Adrenal gland (tissue), 9 donors: ENCODE measurements at regions not wholly inside any gene's neighbourhood (a gene's known extent, or its start where the extent isn't known, plus 50 kb on each side); places are given as distances from the start of the nearest gene placed in this dataset.

Experiments
- DNase-seq, 7 donors: peaks; one replicate each; pipeline ENCODE4 v3.0.0-alpha.2; 2019 to 2020
- H3K27ac ChIP-seq, 5 donors: fragments of 200-600 bp; sonication (generic) in 4 of 5; 1 replicate in 3 of 5; 2 replicates in 2 of 5; pipeline versions ENCODE4 v1.5.1 to v1.8.0; 2016 to 2020; ENCODE audit warnings: mild to moderate bottlenecking in 1 of 5
- H3K27me3 ChIP-seq: fragments of 200-600 bp; 2 replicates; pipeline ENCODE4 v1.8.0; 2021
- H3K36me3 ChIP-seq, 2 donors: fragments of 200-600 bp; replicated peaks in 1 of 2; 1 replicate in 1 of 2; 2 replicates in 1 of 2; pipeline versions ENCODE4 v1.5.1 to v1.8.0; 2018 to 2022
- H3K4me1 ChIP-seq, 2 donors: fragments of 200-600 bp; replicated peaks in 1 of 2; 1 replicate in 1 of 2; 2 replicates in 1 of 2; pipeline versions ENCODE4 v1.5.1 to v1.8.0; 2018 to 2021
- H3K4me3 ChIP-seq, 4 donors: fragments of 200-600 bp; sonication (generic) in 3 of 4; one replicate each; pipeline ENCODE4 v1.5.1; 2016 to 2018
- H3K9me3 ChIP-seq, 3 donors: fragments of 200-600 bp; sonication (generic) in 1 of 3; replicated peaks in 1 of 3; 1 replicate in 2 of 3; 2 replicates in 1 of 3; pipeline versions ENCODE4 v1.5.1 to v1.8.0; 2016 to 2021
- POLR2A ChIP-seq, 2 donors: fragments of 450-650 bp; IDR thresholded peaks; one replicate each; pipeline ENCODE4 v1.6.1; 2017; ENCODE audit warnings: antibody characterized with exemption in 2 of 2, mild to moderate bottlenecking in 2 of 2, moderate library complexity in 1 of 2
- WGBS, 4 donors: extraction: QIAGEN DNeasy Blood & Tissue Kit in 2 of 4; methylation state at CpG; one replicate each; pipeline versions ENCODE4 v1.1.5 to v1.1.7; 2013 to 2017; 5-methylcytosine and 5-hydroxymethylcytosine counted together
- intact Hi-C, 2 donors: fragments of 100-400 bp; cut with DNase I; formaldehyde crosslinking; loops; one replicate each; pipeline versions ENCODE4 v1.14.1 to v1.15.0; 2022 to 2023
- TF ChIP-seq, protein P1 (sequence below), 6 experiments: fragments of 450-650 bp in 4 of 6; fragments of 200-600 bp in 2 of 6; sonication (generic) in 1 of 6; IDR thresholded peaks; 1 replicate in 5 of 6; 2 replicates in 1 of 6; pipeline versions ENCODE4 v1.5.1 to v1.8.0; 2016 to 2021; ENCODE audit warnings: antibody characterized with exemption in 6 of 6, mild to moderate bottlenecking in 2 of 6, moderate library complexity in 1 of 6
- donor health status: healthy with polysubstance abuse.
- donor health status: Bipolar disorder and iron deficiency.
- donor health status: DM: yes; HTN: yes; CAD: no.
- donor health status: DM: no; HTN: no; CAD: no.
- donor health status: DM: no; HTN: no; CAD: no.

DNA sequence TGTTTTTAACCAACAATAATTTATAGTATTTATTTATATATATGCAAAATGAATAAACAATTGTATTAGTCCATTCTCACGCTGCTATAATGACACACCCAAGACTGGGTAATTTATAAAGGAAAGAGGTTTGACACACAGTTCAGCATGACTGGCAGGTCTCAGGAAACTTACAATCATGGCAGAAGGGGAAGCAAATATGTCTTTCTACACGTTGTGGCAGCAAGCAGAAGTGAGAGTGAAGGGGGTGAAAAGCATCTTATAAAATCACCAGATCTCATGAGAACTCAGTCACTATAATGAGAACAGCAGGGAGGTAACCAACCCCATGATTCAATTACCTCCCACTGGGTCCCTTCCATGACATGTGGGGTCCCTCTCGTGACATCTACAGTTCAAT lies 162.8 kb upstream of the SLITRK3 start:
- TF ChIP-seq, protein P1, sequence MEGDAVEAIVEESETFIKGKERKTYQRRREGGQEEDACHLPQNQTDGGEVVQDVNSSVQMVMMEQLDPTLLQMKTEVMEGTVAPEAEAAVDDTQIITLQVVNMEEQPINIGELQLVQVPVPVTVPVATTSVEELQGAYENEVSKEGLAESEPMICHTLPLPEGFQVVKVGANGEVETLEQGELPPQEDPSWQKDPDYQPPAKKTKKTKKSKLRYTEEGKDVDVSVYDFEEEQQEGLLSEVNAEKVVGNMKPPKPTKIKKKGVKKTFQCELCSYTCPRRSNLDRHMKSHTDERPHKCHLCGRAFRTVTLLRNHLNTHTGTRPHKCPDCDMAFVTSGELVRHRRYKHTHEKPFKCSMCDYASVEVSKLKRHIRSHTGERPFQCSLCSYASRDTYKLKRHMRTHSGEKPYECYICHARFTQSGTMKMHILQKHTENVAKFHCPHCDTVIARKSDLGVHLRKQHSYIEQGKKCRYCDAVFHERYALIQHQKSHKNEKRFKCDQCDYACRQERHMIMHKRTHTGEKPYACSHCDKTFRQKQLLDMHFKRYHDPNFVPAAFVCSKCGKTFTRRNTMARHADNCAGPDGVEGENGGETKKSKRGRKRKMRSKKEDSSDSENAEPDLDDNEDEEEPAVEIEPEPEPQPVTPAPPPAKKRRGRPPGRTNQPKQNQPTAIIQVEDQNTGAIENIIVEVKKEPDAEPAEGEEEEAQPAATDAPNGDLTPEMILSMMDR (IDR thresholded peaks at IDR 0.05), result no peak
- TF ChIP-seq POLR2A (IDR thresholded peaks at IDR 0.05), result no peak
- no peaks in the 10 kb centered on the region for H3K9me3 ChIP-seq
- 53 to 67% (median 61%) methylated on average over 3 of the region's 3 CpGs for WGBS, 4 donors
- no peaks in the 10 kb centered on the region for H3K36me3 ChIP-seq
- intact Hi-C loops, result no loop called here
- no peak overlapping the region for H3K4me3 ChIP-seq
- H3K27ac ChIP-seq, result no peak overlapping the region
- DNase-seq, result no peak
- no peaks in the 10 kb centered on the region for H3K4me1 ChIP-seq
- H3K27me3 ChIP-seq, result no peaks in the 10 kb centered on the region

DNA sequence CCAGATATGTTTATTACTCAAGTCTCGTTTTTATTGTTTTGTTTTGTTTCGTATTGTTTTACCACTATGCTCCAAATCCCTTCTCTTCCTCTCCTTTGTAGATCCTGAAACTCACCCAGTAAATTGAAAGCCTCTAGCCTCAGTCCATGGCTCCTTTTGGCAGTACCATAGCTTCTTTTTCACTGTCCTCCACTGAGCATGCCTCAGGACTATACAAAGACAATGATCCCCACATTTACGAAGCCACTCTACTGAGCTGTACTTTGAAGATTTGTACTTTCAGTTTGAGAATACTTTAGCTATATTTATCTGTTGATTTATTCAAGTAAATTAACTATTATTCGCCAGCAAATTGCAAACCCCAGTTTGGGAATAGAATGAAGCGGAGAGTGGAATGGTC lies 159.1 kb upstream of the SLITRK3 start:
- Histone ChIP-seq H3K27me3 (no peaks in the 10 kb centered on the region), H3K9me3 (no peaks in the 10 kb centered on the region), H3K4me1 (no peaks in the 10 kb centered on the region), H3K27ac (no peak overlapping the region), H3K36me3 (no peaks in the 10 kb centered on the region), H3K4me3 (no peak overlapping the region)
- no peak for TF ChIP-seq POLR2A (IDR thresholded peaks at IDR 0.05)
- TF ChIP-seq, protein P1 (IDR thresholded peaks at IDR 0.05), result no peak
- intact Hi-C loops, result no loop called here
- WGBS, 4 donors, result 81 to 95% (median 88%) methylated on average over 5 of the region's 5 CpGs
- DNase-seq, result no peak

DNA sequence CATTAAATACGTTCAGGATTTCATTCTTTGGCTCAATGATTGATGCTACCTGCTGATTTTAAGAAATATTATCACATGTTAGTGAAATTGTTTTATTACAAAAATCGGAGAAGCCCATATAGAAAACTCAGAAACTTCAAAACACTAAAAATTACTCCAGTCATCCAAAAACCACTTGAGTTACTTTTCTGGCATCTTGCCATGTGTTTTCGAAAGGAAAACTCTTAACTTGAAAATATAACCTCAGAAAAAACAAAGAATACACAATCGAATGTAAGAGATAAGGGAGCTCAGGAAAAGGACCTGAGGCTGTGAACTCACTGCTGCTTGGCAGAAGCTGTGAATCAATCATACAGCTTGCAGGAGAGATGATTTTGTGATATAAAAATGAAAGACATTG lies 151.3 kb upstream of the SLITRK3 start:
- H3K4me1 ChIP-seq, result no peaks in the 10 kb centered on the region
- H3K27me3 ChIP-seq, result no peaks in the 10 kb centered on the region
- 41 to 46% (median 45%) methylated on average over 4 of the region's 4 CpGs for WGBS, 4 donors
- H3K4me3 ChIP-seq, result no peak overlapping the region
- no peak for DNase-seq
- H3K36me3 ChIP-seq, result no peaks in the 10 kb centered on the region
- H3K9me3 ChIP-seq, result no peaks in the 10 kb centered on the region
- intact Hi-C loops, result no loop called here
- no peak for TF ChIP-seq POLR2A (IDR thresholded peaks at IDR 0.05)
- TF ChIP-seq, protein P1 (IDR thresholded peaks at IDR 0.05), result no peak
- no peak overlapping the region for H3K27ac ChIP-seq

DNA sequence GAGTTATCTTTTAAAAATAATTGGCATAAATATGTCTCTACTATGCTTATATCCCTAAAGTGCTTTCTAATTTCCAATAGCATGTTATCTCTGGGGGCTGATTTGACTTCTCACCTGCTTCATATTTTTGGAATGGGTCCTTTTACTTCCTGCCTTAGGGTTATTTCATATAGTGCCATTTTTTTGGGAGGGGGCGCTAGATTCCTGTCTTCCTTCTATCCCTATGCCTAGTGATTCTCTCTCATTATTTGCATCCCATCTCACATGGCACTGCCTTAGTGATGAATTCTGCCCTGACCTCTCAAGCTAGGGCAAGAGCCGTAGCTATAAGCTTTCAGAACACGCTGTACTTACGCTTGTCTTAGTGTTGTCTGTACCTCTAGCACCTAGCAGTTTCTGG lies 150.3 kb upstream of the SLITRK3 start:
- Histone ChIP-seq H3K27me3 (no peaks in the 10 kb centered on the region), H3K36me3 (no peaks in the 10 kb centered on the region), H3K4me3 (no peak overlapping the region), H3K4me1 (no peaks in the 10 kb centered on the region), H3K9me3 (no peaks in the 10 kb centered on the region), H3K27ac (no peak overlapping the region)
- 70 to 89% (median 77%) methylated on average over 4 of the region's 4 CpGs for WGBS, 4 donors
- no peak for DNase-seq
- TF ChIP-seq, protein P1 (IDR thresholded peaks at IDR 0.05), result no peak
- no peak for TF ChIP-seq POLR2A (IDR thresholded peaks at IDR 0.05)
- intact Hi-C loops, result no loop called here
